NOMO-1 (cell line): ENCODE measurements at regions not wholly inside any gene's neighbourhood (a gene's known extent, or its start where the extent isn't known, plus 50 kb on each side); places are given as distances from the start of the nearest gene placed in this dataset.
"Not testable (repeated sequence)": the region's sequence is repeated elsewhere in the genome, so short reads cannot be mapped to it uniquely, and the experiment has no call there.

Experiments used
- DNase-seq, 2 experiments: peaks; one replicate each; lab custom pipeline; 2025; ENCODE audit not compliant: unreplicated experiment in 2 of 2; lab: John Stamatoyannopoulos, UW

GRCh38 chr6:26951211-26951610, 291.7 kb upstream of the ZNF322 start:
- not testable (repeated sequence) for DNase-seq

GRCh38 chr6:26956078-26956600, 291.4 kb upstream of the PRSS16 start:
- DNase-seq: peak; percentile 3 to 42

GRCh38 chr6:26956601-26957184, 290.8 kb upstream of the PRSS16 start:
- DNase-seq: peak; percentile 14 to 44

DNA sequence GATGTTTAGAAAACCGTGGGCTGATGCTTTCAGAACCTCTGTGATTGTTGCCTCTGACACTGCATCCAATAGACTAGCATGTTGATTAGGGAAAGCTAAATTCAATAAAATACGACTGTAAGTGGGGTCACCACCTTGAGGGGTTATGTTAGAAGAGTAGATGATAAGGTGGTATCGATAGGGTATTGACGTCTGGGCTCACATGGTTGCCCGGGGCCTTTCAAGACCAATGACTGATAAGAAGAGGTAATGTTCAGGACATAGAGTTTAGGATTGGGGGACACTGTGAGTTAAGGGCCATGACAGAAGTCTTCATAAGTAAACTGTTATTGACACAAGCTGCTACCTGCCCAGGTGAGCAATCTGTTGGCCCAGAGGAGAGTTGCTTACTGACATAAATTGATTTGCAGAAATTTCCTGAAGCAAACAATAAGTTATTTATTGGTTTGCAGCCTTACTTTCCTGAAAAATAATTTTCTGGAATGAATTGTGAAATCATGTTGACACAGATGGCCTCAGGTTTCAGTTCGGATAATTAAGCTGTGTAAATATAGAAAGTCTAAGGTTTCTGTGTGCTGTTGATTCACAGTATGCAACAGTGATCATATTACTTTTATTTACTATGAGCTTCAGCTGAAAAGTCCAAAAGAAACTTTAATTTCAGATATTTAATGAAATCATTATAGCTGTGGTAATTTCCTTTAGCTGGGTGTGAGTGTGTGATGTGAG, 289.9 kb upstream of the PRSS16 start:
- not testable (repeated sequence) for DNase-seq

GRCh38 chr6:26961236-26961635, 286.3 kb upstream of the PRSS16 start:
- not testable (repeated sequence) for DNase-seq

DNA sequence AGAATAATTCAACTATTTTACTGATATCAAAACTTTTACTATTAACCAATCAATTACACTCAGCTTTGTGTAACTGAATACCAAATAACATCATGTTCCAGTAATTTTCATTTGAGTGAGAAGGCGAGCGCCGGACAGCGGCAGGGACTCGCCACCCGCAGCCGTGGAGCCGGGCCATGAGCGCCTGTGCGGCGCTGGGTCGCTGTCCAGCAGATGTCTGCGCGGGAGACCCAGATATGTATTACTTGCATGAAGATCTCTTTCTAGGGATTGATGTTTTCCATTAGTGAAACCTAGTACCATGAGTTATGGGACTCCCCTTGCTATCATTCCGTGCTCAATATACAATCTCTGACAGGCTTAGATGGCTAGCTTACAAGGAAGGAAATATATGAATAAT, 245.1 kb upstream of the PRSS16 start:
- no peak for DNase-seq

DNA sequence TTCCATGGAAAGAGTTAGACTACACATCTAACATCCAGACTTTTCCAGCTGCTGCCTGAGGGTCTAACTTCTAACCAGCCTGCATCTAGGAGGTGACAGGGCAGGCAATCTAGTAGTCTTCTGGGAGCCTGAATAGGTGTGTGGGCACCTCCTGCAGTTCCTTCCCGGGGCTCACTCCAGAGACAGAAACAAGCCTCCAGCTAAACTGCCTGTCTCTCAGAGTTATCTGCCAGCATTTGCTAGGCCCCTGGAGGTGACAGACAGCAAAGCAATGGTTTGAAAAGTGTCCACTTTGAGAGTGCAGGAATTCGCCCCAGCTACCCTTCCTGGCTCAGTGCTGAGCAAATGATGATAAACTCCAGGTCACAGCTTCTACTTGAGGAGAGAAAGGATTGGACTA, 240.5 kb upstream of the PRSS16 start:
- no peak for DNase-seq

GRCh38 chr6:27008613-27009012, 238.9 kb upstream of the PRSS16 start:
- not testable (repeated sequence) for DNase-seq

DNA sequence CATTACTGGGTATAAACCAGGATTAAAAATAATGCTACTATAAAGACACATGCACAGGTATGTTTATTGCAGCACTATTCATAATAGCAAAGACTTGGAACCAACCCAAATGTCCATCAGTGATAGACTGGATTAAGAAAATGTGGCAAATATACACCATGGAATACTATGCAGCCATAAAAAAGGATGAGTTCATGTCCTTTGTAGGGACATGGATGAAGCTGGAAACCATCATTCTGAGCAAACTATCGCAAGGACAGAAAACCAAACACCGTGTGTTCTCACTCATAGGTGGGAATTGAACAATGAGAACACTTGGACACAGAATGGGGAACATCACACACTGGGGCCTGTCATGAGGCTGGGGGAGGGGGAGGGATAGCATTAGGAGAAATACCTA, 233.4 kb upstream of the PRSS16 start:
- DNase-seq: not testable (repeated sequence)

GRCh38 chr6:27016689-27017088, 230.8 kb upstream of the PRSS16 start:
- DNase-seq: no peak

GRCh38 chr6:27018401-27018800, 229.1 kb upstream of the PRSS16 start:
- DNase-seq: not testable (repeated sequence)

GRCh38 chr6:27019651-27020552, 227.6 kb upstream of the PRSS16 start:
- no peak for DNase-seq

DNA sequence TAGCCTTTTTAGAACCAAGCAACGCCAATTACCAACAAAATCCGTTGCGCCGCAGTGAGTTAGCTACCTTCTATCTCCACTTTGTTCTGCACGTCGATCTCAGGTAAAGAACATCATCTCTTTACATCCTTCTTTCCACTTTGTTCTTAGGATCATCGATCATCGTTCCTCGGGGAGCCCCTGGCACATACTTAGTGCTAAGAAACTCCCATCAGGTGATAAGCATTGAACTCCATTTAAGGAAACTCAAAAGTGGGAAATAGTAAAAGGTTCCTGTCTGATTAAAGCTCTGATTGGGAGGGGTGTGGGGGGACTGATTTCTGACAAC, 227.0 kb upstream of the PRSS16 start:
- DNase-seq: no peak

GRCh38 chr6:27023664-27024063, 223.8 kb upstream of the PRSS16 start:
- DNase-seq: no peak

DNA sequence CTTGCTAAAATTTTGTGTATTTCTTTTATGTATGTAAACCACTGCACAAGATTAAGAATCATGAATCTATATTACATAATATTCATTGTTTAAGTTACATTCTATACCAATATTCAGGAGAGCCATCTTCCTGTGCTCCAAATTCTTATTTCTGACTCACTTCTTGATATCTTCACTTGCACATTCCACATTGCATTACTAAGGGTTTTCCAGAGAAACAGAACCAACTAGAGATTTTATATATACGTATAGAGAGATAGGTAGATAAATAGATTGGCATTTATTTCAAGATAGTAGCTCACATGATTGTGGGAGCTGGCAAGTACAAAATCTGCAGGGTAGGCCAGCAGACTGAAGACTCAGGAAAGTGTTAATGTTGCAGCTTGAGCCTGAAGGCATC, 222.2 kb upstream of the PRSS16 start:
- no peak for DNase-seq

DNA sequence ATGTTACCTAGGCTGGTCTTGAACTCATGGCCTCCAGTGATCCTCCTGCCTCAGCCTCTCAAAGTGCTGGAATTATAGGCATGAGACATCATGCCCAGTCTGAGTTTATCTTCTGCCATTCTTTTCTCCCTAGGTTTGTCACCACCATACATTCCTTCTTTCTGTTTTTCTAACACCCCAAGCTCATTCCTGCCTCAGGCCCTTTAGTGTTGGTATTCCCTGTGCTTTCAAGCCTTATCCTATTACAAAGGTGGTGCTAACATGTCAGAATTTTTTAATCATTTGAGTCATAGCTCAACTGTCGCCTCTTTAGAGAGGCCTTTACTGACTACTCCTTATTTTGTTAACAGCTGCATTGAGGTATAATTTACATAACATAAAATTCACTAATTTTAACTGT, 221.1 kb upstream of the PRSS16 start:
- no peak for DNase-seq

DNA sequence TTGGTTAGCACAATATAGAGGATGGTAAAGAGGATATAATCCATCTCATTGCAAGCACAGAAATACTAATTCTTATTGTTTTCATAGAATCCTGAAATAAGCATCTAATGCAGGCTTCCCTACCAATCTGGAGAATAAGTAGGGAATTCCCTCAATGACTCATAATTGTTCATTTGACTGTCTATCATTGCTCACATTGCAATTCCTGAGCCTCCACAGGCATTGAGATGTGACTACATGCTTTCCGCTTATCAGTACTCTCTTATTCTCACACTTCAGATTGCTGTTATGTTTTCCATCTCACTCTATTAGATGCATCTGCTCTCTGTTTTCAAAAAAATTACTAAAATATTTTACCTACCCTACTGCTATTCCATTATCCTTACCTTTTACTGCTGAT, 216.2 kb upstream of the PRSS16 start:
- no peak for DNase-seq

DNA sequence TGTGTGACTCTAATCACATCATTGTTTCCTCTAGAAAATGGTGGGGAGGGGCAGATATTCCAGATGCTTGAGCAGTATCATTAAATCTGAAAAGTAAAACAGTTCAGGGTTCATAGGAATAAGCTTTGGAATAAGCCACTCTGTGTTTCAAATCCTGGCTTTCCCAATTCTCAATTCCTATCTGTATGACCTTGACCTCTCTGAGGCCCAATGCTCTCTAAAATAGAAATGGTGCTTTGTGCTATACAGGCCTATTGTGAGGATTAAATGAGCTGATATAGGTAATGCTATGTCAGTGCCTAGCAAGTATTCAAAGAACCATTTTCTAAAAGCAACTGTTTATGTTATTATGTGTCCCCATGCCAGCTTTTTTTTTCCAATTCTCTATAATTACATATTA, 209.0 kb upstream of the PRSS16 start:
- no peak for DNase-seq

DNA sequence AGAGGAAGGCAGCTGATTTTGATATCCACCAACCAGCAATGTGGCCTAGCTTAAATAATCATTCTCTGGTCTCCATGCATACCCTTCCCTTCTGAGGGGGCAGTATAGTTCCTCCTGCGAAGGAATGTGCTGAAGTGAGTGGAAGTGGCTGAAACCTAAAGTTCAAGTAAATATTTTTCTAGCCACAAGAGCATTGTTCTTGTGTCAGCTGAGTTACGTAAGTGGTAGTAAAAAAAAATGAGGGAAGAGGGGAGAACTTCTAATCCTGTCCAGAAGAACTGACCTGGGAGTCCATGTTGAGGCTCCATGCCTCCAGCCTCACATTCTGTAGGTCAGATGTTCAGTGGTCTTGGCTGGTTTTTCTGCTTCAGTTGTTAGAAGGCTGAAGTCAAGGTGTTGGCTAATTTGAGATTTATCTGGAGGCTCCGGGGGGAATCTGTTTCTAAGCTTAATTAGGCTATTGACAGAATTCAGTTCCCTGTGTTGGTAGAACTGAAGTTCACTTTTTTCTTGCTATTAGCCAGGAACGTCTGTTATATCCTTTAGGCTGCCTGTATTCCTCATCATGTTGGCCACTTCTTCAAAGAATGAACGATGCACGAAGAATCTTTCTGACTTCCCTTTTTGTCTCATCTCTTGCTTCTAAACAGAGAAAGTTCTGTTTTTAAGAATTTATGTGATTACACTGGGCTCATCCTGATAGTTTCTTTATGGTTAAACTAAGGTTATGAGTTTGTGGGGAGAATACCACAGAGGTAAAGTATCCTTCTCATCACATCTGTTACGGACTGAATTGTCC, 207.1 kb upstream of the PRSS16 start:
- DNase-seq: no peak

DNA sequence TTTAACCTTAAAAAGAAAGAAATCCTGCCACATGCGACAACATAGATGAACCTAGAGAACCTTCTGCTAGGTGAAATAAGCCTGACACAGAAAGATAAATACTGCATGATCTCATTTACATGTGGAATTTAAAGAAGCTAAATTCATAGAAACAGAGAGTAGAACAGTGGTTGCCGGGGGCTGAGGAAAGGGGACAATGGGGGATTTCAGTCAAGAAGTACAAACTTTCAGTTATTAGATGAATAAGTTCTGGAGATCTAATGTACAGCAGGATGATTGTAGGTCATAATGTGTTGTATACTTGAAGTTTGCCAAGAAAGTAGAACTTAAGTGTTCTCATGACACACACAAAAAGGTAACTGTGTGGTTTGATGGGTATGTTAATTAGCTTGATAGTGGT, 204.3 kb upstream of the PRSS16 start:
- DNase-seq: no peak

GRCh38 chr6:27045131-27045530, 202.4 kb upstream of the PRSS16 start:
- DNase-seq: not testable (repeated sequence)
